Fibroblast of gingiva (primary cell): ENCODE measurements at regions not wholly inside any gene's neighbourhood (a gene's known extent, or its start where the extent isn't known, plus 50 kb on each side); places are given as distances from the start of the nearest gene placed in this dataset.
A peak's percentile ranks its signal among the peaks of the same experiment; 100 is the strongest.

ENCODE experiments used
- DNase-seq: peaks from one replicate; pipeline ENCODE4 v3.0.0-alpha.2; 2011; ENCODE audit warnings: low read depth

- no peak for DNase-seq
Observed at GRCh38 chr1:234936612-234937389, 191.8 kb downstream of the TOMM20 start.

- DNase-seq: peak; percentile 58
Observed at GRCh38 chr1:234934611-234935033, 194.0 kb downstream of the TOMM20 start.

DNA sequence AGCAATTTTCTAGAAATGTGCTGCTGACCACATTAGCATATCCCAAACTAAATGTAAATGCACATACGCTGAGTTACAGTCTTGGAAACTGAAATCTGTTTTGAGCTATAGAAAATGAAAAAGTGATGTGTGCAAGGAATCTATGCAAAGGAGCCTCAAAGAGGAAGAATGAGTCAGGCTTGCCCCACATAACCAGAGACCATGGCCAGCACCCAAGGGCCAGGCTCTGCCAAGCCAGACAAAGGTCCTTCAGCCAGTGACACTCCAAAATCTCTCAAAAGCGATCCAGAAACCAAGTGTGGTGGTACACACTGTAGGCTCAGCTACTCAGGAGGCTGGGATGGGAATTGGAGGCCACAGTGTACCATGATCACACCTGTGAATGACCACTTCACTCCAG is 195.2 kb downstream of the TOMM20 start:
- DNase-seq: peak; percentile 88

DNA sequence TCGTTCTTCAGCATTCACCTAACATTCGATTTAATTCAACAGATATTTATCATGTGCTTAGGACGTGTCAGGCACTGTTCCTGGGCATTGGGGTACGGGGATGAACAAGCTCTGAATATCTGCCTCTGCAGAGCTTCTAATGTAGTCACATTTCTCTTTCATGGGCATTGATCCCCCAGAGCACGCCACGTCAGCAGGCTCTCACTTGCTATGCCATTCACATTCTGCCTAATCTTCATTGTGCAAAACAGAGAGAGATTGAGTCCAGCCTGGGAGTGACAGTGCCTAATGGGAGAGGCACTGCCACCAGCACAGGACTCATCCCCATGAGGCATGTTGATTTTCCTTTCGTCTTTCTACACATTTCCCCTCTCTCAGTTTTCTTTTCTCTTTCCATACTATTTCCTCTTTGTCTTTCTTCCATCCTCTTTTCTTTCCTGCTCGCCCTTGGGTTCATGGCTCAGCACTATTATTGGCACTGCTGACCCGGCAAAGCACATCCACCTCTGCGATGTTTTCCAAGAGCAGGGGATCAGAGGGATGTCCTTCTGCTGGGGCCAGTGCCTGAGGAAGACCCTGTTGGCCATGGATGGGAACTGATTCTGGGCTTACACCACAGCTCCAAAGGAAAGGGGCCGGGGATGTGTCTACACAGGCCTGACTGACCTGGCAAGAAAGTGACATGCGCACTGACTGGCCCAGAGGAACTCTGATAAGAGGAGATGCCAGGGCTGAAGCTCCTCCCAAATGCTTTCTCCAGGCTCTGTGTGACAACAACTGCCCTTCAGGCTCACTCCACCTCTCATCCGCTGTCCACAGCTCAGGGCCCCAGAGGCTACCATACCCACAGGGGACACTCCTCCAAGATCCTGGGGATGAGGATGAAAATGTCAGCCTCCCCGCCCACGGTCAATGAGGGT is 195.9 kb downstream of the TOMM20 start:
- DNase-seq: peak; percentile 33

DNA sequence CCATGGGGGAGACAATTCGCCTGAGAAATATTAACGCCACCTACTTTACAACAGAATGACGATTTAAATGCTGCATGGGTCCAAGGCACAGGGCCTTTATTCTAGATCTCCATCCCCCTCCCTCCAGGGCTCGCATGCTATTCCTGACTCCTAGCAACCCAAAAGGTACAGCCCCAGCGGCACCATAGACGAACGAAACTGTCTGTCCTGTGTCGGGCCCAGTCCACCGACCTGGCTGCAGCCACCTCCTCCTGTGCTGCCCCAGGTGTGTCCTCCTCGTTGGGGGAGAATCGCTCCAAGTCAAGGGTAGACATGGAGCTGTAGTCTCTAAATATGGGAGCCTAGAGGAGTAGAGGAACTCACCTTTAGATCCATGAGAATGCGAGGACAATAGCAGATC is 196.5 kb downstream of the TOMM20 start:
- no peak for DNase-seq

DNA sequence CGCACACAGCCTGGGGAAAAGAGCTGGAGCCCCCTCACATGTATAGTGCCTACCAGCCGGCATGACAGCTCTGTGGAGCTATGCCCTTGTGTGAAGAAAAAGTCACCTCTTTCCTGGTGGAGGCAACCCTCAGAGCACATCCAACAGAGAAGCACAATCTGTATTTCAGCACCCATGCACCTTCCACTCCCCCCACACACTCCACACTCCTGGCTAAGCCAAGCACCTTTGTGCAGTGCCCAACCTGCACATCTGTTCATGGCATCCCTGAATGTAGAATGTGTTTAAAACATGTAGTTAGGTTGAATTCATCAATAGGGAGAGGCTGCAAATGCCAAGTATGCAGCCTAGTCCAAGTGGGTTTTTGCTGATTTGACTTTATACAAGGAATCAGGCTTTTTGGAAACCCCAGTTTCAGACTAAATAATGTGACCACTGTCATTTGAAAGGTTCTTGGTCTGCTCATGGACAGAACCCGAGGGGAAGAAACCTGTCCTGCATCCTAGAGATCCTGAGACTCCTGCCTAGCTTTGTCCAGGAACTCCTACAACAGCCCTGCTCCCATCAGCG is 197.1 kb downstream of the TOMM20 start:
- DNase-seq: no peak

DNA sequence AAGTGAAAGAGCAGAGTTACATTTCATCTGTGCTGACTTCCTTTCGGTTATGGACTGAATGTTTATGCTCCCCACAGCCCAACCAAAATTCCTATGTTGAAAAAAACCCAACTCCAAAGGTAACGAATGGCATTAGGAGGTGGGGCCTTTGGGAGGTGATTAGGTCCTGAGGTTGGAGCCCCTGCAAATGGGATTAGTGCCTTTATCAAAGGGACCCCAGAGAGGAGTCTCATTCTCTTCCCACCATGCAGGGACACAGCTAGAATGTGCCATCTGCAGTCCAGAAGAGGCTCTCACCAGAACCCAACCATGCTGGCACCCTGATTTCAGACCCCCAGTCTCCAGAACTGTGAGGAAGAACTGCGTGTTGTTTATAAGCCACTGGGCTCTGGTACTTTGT is 199.3 kb downstream of the TOMM20 start:
- DNase-seq: no peak

DNA sequence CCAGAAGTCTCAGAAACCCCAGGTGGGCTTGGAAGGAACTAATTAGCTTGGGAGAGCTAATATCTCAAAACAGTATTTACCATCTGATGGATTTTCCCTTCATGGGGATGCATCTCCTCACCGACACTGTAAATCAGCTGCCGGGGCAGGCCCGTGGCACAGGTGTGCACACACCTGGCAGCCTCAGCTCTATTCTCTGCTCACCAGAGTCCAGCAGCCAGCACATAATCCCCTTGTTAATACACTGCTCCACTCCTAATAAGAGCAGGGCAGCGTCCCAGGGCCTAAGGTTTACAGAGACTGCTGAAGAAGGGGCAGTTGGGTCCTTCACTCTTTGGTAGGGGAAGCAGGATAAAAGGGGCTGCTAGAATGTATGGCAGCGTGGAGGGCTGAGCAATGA is 200.0 kb downstream of the TOMM20 start:
- DNase-seq: no peak

- DNase-seq: no peak
Observed at GRCh38 chr1:234927971-234928640, 200.5 kb downstream of the TOMM20 start.

- DNase-seq: no peak
Observed at GRCh38 chr1:234927312-234927970, 201.2 kb downstream of the TOMM20 start.

DNA sequence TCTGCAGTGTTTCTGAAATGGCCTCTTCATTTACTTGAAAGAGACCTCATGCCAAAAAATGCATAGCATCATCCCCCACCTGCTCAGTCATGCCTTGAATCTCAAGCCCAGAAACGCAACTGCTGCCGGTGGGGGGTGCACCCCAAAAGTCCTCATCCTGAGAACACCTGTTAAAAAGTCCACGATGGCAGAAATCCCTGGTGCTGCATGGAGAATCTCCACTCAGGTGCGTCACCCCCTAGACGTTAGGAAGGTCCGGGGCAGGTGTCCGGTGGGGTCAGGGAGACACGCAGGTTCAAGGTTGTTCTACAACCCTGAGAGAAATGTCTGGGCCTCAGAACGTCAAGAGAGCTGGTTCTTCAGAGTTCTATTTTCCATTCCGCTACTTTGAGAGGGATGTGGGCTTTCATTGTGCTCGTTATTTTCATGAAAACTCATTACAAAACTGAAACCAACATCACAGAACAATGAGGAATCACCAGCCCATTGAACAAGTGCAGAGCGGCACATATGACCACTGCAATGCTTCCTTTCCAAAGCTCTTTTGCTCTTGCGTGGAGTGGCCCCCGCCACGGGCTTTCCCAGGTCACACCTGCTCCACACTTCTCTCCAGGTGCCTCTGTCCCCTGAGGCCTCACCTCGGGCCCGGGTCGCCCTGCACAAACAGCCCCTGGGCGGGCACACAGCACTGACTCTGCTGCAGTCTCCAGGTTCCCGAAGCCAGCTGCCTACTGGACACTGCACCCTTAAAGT is 201.9 kb downstream of the TOMM20 start:
- no peak for DNase-seq

GRCh38 chr1:234926264-234926558 is 202.4 kb downstream of the TOMM20 start:
- no peak for DNase-seq

DNA sequence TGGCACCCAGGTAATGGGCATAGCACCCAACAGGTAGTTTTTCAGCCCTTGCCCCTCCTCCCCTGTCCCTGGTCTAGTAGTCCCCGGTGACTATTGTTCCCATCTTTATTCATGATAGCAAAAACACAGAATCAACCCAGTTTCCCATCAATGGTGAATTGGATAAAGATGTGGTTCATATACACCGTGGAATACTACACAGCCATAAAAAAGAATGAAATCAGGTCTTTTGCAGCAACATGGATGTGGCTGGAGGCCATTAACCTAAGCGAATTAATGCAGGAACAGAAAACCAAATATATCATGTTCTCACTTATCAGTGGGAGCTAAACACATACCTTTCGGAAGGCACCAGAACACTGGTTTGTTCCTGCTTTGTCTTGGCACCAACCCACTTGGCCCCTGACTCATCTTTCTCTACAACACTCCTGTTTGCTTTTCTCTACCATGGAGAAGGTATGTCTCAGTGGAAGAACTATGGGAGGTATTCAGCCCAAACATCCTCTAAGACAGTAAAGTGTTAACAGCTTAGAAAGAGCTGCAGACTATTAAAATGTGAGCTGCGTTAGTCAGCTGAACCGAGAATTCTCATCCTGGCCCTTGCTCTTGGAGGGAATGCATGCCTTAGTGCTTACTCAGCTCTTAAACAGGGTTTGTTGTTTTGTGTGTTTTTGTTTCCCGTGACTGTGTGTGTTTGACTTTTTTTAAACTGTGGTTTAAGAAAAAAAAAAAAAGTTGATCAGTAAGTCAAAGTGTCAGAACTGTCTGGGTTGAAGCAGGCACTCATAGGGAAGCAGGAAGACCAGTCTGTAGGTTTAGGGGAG is 203.0 kb downstream of the TOMM20 start:
- DNase-seq: peak; percentile 96

GRCh38 chr1:234924450-234925355 is 203.9 kb downstream of the TOMM20 start:
- no peak for DNase-seq

- no peak for DNase-seq
Observed at GRCh38 chr1:234923626-234924025, 205.0 kb downstream of the TOMM20 start.

GRCh38 chr1:234922987-234923386 is 205.7 kb downstream of the TOMM20 start:
- no peak for DNase-seq

- peak; percentile 49 for DNase-seq
Observed at GRCh38 chr1:234921266-234922062, 207.2 kb downstream of the TOMM20 start.

GRCh38 chr1:234920843-234921140 is 207.8 kb downstream of the TOMM20 start:
- no peak for DNase-seq
